ENCODE measurements at regions not wholly inside any gene's neighbourhood (a gene's known extent, or its start where the extent isn't known, plus 50 kb on each side); places are given as distances from the start of the nearest gene placed in this dataset.
A peak's percentile ranks its signal among the peaks of the same experiment; 100 is the strongest.
"Not testable (repeated sequence)": the region's sequence is repeated elsewhere in the genome, so short reads cannot be mapped to it uniquely, and the experiment has no call there.

DNA sequence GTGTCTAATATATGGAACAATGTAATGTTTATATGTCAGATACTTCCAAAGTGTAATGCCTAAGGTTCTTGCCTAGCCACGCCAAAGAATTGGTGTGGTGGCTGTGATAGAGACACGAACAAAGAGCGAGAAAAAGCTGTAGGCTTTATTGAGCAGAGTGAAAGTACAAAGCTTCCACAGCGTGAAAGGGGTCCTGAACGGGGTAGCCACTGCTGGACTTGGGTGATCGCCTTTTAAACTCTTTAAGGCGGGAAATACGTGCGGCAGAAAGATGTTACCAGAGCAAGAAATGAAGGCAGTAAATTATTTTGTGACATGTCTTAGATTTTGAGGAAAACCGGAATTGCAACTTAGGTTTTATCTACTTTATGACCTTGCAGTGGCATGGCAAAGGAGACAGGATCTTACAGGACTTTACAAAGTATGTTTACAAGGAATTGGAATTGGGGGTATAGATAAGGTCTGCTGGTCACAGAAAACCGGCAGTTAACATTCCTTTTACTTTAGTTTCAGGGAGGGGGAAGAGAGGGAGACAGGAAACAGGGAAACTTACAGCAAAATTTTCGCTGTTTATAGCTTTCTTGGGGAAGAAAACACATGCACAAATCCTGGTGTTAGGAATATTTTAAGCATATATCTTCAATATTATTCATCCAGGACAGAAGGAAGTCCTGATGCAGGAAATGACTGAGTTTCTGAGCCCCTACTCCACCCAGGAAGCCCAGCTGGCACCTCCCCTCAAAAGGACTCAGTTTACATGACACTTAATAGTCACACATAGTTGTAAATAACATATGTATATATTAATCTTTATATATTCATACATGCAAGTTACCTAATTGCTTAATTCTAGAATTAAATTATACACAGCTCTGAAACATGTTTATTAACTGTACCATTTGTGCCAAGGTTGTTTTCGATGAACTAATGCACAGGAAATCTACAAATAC is 421.3 kb upstream of the PABPC4L start:
- not testable (repeated sequence) for DNase-seq

DNA sequence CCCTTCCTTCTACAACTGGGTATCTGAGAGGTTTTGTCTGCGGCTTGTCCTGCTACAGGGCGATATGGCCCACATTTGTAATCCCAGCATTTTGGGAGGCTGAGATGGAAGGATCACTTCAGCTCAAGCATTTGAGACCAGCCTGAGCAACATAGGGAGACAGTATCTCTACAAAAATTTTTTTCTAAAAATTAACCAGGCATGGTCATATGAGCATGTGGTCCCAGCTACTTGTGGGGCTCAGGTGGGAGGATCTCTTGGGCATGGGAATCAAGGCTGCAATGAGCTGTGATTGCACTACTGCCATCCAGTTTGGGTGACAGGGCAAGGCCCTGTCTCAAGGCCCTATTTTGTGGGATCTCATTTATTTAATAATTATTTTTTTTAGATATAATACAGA is 420.6 kb upstream of the PABPC4L start:
- no peak for DNase-seq

GRCh38 chr4:134621715-134622114 is 420.1 kb upstream of the PABPC4L start:
- not testable (repeated sequence) for DNase-seq

GRCh38 chr4:134610956-134611355 is 409.4 kb upstream of the PABPC4L start:
- no peak for DNase-seq

- no peak for DNase-seq
Observed at GRCh38 chr4:134610172-134610571, 408.6 kb upstream of the PABPC4L start.

DNA sequence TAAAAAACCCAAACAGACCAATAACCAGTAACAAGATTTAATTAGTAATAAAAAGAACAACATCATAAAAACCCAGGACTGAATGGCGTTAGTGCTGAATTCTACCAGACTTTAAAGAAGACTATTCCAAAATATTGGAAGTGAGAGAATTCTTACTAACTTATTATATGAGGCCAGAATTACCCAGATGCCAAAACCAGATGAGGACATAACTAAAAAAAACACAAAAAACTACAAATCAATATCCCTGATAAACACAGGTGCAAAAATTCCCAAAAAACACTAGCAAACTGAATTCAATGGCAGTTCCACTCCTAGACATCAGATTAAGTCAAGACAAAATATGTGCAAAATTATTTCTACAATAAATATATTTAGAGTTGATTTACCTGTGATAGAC is 400.1 kb upstream of the PABPC4L start:
- DNase-seq, result no peak

- no peak for DNase-seq
Observed at GRCh38 chr4:134591326-134591725, 389.7 kb upstream of the PABPC4L start.

GRCh38 chr4:134585972-134586371 is 384.4 kb upstream of the PABPC4L start:
- DNase-seq, result no peak

DNA sequence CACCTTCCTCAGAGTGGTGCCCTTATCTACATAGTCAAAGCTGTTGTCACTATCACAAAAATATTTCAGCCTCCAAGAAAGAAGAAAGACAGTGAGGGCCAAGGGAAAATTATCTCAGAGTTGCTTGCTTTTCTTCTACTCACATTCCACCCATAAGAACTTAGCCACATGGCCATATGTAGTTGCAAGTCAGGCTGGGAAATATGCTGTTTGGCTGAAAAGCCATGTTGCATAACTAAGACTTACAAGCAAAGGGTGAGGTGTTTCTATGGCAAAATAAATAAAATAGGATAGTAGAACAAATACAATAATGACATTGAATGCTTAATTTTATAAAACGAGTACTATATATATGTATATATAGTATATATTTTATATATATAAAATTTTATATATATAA is 365.9 kb upstream of the PABPC4L start:
- no peak for DNase-seq

- no peak for DNase-seq
Observed at GRCh38 chr4:134560728-134561127, 359.1 kb upstream of the PABPC4L start.

GRCh38 chr4:134552063-134552462 is 350.5 kb upstream of the PABPC4L start:
- no peak for DNase-seq

GRCh38 chr4:134551348-134551747 is 349.8 kb upstream of the PABPC4L start:
- DNase-seq, result no peak

DNA sequence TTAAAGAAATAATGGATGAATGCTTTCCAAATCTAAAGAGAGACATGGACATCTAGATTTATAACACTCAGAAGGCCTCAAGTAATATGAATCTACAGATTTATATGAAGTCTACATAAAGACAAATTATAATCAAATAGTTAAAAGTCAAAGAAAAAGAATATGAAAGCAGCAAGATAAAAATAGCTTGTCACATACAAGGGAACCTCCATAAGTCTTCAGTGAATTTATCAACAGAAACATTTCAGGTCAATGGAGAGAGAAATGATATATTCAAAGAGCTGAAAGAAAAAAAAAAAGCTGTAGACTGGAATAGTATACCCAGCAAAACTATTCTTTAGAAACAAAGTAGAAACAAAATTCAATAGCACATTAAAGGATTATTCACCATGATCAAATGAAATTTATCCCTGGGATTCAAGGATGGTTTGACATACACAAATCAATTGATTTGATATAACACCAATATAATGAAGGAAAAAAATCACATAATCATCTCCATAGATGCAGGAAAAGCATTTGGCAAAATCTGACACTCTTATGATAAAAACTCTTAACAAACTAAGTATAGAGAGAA is 346.6 kb upstream of the PABPC4L start:
- DNase-seq, result no peak

DNA sequence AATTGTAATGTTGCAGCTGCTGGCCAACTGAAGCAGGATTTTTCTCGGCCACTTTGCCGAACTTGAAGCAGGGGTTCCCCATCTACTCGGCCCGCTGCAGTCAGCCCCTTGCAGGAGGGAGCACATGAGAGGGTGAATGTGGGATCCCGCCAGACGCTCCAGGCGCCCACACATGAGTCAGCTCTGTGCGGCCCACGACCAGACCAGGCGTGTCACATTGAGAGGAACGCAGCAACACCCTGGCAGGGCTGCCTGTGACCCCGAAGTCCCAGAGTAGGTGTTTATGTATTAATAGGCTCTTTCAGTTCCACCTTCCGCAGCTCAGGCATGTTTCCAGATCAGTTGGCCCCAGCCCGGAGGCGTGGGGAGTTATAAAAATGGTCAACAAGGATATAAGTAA is 344.7 kb upstream of the PABPC4L start:
- DNase-seq, result no peak

DNA sequence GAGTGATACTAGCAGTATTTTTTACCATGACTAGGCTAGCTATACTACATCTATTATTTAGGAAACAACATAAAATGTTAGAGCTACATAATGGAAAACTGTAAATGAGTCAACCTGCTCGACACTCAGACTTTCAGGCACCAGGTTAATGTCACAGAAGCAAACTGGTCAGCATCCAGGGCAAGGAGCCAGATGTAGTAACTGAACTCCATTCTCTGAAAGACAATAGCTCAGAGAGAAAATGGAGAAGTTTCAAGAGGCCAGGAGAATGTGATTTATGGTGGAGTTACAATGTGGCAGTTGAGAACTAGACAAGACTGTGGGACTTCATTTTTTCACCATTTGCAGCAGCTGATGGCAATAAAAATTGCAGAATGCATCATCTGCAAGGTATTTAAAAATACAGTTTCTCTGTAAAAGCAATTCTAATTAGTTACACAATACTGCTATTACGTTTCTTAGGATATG is 342.7 kb upstream of the PABPC4L start:
- peak; percentile 16 for DNase-seq

- DNase-seq, result no peak
Observed at GRCh38 chr4:134540588-134540987, 339.0 kb upstream of the PABPC4L start.

- DNase-seq, result no peak
Observed at GRCh38 chr4:134539729-134540231, 338.2 kb upstream of the PABPC4L start.

- no peak for DNase-seq
Observed at GRCh38 chr4:134537701-134538100, 336.1 kb upstream of the PABPC4L start.

DNA sequence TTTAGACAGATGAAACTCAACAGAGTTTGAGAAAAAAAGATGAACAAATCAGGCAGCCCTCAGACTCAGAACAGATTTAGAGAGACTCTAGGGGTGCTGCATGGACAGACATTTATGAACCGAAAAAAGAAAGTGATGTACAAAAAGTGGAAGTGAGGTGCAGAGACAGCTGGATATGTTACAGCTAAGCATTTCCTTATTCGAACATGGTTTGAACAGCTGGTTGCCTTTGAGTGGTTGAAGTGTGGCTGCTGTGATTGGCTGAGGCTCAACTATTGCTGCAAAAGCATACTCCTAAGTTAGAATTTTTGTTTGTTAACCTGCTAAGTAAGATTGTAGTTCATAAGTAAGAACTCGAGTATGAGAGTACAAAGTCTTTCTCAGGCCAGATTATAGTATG is 331.5 kb upstream of the PABPC4L start:
- DNase-seq, result no peak

DNA sequence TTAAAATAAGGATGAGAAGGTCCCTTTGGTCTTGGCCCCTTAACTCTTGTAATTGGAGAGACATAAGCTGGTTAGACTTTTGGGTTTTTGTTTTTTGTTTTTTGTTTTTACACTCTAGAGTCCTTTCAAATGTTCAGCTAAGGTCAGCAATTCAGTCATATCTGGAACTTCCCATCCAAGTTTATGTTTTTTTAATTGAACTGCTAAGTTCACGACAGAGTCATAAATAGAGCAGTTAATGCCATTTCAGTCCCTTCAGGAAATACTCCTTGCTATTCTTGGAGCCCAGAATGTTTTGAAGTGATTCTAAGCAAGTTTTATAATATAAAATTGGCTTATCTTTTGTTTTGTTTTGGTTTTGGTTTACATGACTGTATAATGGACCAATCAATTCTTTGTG is 329.4 kb upstream of the PABPC4L start:
- DNase-seq, result no peak

GRCh38 chr4:134529629-134530028 is 328.0 kb upstream of the PABPC4L start:
- no peak for DNase-seq

GRCh38 chr4:134518574-134519217 is 317.1 kb upstream of the PABPC4L start:
- DNase-seq, result no peak

DNA sequence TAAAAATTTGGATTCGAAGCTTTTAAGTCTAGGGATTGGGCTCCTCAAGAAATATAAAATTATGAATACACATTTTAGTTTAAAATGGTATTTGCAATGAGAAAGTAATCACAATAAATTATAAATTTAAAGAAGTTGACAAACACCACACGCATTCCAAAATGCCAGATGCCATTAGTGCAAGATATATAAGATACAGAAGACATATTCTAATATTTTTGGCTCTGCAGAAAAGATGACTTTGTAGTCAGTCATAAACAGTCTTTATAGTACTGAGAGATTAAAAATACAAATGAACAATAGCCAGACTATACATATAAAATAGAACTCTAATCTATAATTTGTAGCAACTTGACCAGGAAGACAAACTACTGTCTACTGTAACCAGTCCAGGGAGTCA is 309.0 kb upstream of the PABPC4L start:
- DNase-seq, result no peak
